Posterior cingulate gyrus (tissue), 11 donors: ENCODE measurements at regions not wholly inside any gene's neighbourhood (a gene's known extent, or its start where the extent isn't known, plus 50 kb on each side); places are given as distances from the start of the nearest gene placed in this dataset.
"Not testable (repeated sequence)": the region's sequence is repeated elsewhere in the genome, so short reads cannot be mapped to it uniquely, and the experiment has no call there.

Experiments used
- DNase-seq, 10 donors: peaks; one replicate each; pipeline versions ENCODE4 v3.0.0 to v3.0.0-alpha.2; 2020 to 2021; ENCODE audit warnings: mixed read lengths in 3 of 10
- intact Hi-C: fragments of 100-400 bp; cut with DNase I; formaldehyde crosslinking; loops from one replicate; pipeline ENCODE4 v1.15.1; 2023

DNA sequence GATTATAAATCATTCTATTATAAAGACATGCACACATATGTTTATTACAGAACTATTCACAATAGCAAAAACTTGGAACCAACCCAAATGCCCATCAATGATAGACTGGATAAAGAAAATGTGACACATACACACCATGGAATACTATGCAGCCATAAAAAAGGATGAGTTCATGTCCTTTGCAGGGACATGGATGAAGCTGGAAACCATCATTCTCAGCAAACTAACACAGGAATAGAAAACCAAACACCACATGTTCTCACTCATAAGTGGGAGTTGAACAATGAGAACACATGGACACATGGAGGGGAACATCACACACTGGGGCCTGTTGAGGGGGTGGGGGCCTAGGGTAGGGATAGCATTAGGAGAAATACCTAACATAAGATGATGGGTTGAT is 168.4 kb downstream of the ZNF648 start:
- intact Hi-C loops, DNase-seq: not testable (repeated sequence)

DNA sequence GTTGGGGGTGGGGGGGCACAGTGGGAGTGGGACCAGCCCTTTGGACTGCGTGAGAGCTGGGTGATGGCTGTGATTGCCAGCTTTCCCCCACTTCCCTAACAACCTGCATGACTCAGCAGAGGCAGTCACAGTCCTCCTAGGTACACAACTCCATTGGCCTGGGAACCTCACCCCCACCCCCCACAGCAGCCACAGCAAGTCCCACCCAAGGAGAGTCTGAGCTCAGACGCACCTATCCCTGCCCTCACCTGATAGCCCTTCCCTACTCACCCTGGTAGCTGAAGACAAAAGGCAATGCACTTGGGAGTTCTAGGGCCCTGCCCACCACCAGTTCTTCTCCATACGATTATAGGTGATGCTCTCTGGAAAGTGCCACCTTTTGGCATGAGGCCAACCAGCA is 188.9 kb downstream of the ZNF648 start:
- intact Hi-C loops: no loop called here

DNA sequence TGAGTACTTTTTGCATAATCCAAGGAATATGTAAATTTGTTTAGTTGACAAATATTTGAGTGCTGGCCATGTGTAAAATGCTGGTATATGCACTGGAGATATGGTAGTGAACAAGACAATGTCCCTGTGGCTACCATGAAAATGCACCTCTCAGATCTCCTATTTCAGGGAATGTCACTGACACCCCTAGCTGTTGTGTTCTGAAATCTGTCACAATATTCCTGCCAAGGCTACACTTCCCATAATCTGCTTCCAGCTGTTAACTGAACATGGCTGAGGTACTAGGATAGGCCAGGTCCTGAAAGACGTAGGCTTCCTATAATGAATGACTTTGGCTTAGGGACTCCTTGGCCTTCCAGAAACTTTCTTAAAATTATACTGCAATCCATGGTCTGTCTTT is 197.8 kb downstream of the ZNF648 start:
- intact Hi-C loops: no loop called here
- no peak for DNase-seq

More for the DNA sequence above, 188.9 kb downstream of the ZNF648 start:
- DNase-seq: peak in 1 of 10 donors; percentile 55

DNA sequence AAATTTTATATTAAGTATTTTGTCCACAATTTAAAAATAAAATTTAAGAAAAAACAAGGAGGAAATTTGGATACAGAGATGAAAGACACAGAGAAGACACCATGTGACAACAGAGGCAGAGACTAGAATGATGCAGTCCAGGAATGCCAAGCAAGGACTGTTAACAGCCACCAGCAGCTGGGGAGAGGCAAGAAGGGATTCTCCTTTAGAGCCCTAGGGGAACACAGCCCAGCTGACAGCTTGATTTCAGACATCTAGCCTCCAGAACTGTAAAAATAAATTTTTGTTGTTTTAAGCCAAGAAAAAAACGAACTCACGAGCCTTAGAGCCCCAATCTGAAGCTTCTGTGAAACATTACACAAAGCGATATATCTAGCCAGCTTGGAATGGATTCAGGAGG is 198.5 kb downstream of the ZNF648 start:
- DNase-seq: no peak
- intact Hi-C loops: no loop called here

DNA sequence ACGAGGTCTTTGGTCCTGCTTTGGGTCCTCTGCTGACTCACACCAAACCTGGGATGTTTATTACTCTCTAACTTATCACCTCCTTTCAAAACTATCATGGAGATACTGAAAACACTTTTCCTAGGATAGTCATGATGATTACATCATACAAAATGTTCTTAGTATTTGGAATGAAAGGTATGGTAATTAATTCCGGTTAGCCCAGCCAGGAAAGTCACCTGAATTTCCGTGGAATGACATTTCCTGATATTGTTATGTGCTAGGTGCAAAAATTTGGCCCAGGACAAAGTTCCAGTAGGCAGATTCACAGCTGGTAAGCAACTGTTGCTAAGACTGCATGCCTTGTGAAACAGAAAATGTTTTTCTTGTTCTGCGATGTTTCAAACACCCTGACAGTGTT is 203.4 kb downstream of the ZNF648 start:
- DNase-seq: no peak
- intact Hi-C loops: no loop called here
